Lower leg skin (tissue), 3 donors: ENCODE measurements at regions not wholly inside any gene's neighbourhood (a gene's known extent, or its start where the extent isn't known, plus 50 kb on each side); places are given as distances from the start of the nearest gene placed in this dataset.

ENCODE experiments used
- CTCF ChIP-seq, 3 donors: fragments of 450-650 bp; IDR thresholded peaks; one replicate each; pipeline ENCODE4 v1.5.1; 2016; ENCODE audit warnings: antibody characterized with exemption in 3 of 3, mild to moderate bottlenecking in 3 of 3, moderate library complexity in 2 of 3
- POLR2A ChIP-seq, 2 donors: fragments of 450-650 bp; IDR thresholded peaks; one replicate each; pipeline ENCODE4 v1.6.1; 2016 to 2017; ENCODE audit warnings: antibody characterized with exemption in 2 of 2, mild to moderate bottlenecking in 1 of 2, moderate library complexity in 1 of 2

- no peak for TF ChIP-seq CTCF (IDR thresholded peaks at IDR 0.05)
- TF ChIP-seq POLR2A (IDR thresholded peaks at IDR 0.05), result no peak
Measured at GRCh38 chr4:175421506-175421905, 390.6 kb downstream of the GPM6A start.
